Stimulated activated memory B cell treated with anti-CD40 and anti-IgM and Interleukin-4, amounts not matched to agents 10 μg/mL and 1 μg/mL and 100 μg/mL, for 72 hours (primary cell): ENCODE measurements at regions not wholly inside any gene's neighbourhood (a gene's known extent, or its start where the extent isn't known, plus 50 kb on each side); places are given as distances from the start of the nearest gene placed in this dataset.
A peak's percentile ranks its signal among the peaks of the same experiment; 100 is the strongest.

ENCODE experiments used
- ATAC-seq: fragments of 150-1000 bp; cut with Tn5 transposase; 2 replicates; pipeline ENCODE4 v1.10.0; 2021
- H3K27ac Mint-ChIP-seq: one replicate; pipeline ENCODE4 v1.8.0; 2022; ENCODE audit warnings: mild to moderate bottlenecking, mixed read lengths
- H3K27me3 Mint-ChIP-seq: one replicate; pipeline ENCODE4 v1.8.0; 2022; ENCODE audit warnings: mixed read lengths
- H3K36me3 Mint-ChIP-seq: one replicate; pipeline ENCODE4 v1.8.0; 2022; ENCODE audit warnings: mixed read lengths
- H3K4me1 Mint-ChIP-seq: one replicate; pipeline ENCODE4 v1.8.0; 2022; ENCODE audit warnings: mixed read lengths
- H3K4me3 Mint-ChIP-seq: one replicate; pipeline ENCODE4 v1.8.0; 2022; ENCODE audit warnings: mild to moderate bottlenecking, moderate library complexity, mixed read lengths
- H3K9me3 Mint-ChIP-seq: one replicate; pipeline ENCODE4 v1.8.0; 2022; ENCODE audit warnings: mixed read lengths

- Mint-ChIP-seq H3K27me3 (no peaks in the 10 kb centered on the region), H3K9me3 (peaks cover 9% of the 10 kb centered on the region), H3K36me3 (no peaks in the 10 kb centered on the region), H3K27ac (no peak overlapping the region), H3K4me3 (no peak overlapping the region), H3K4me1 (no peaks in the 10 kb centered on the region)
- no peak for ATAC-seq
These were observed 97.1 kb upstream of the TNP1 start for GRCh38 chr2:216956820-216957493.

- Mint-ChIP-seq H3K4me3 (no peak overlapping the region), H3K9me3 (peaks cover 11% of the 10 kb centered on the region), H3K36me3 (no peaks in the 10 kb centered on the region), H3K27ac (no peak overlapping the region), H3K4me1 (no peaks in the 10 kb centered on the region), H3K27me3 (no peaks in the 10 kb centered on the region)
- ATAC-seq, result no peak
These were observed 91.3 kb upstream of the TNP1 start for GRCh38 chr2:216951171-216951570.

GRCh38 chr2:216950547-216950946 is 90.7 kb upstream of the TNP1 start:
- no peak for ATAC-seq

GRCh38 chr2:216949700-216950413 is 90.0 kb upstream of the TNP1 start:
- Mint-ChIP-seq H3K36me3 (no peaks in the 10 kb centered on the region), H3K9me3 (peaks cover 11% of the 10 kb centered on the region), H3K27ac (no peak overlapping the region), H3K4me1 (no peaks in the 10 kb centered on the region), H3K4me3 (no peak overlapping the region), H3K27me3 (no peaks in the 10 kb centered on the region)
- ATAC-seq, result peak; percentile 34

More at GRCh38 chr2:216950547-216950946, 90.7 kb upstream of the TNP1 start:
- Mint-ChIP-seq H3K36me3 (no peaks in the 10 kb centered on the region), H3K27ac (no peak overlapping the region), H3K4me3 (no peak overlapping the region), H3K4me1 (no peaks in the 10 kb centered on the region), H3K9me3 (peaks cover 11% of the 10 kb centered on the region), H3K27me3 (no peaks in the 10 kb centered on the region)

- H3K9me3 Mint-ChIP-seq, result peaks cover 3% of the 10 kb centered on the region
- no peak overlapping the region for H3K27ac Mint-ChIP-seq
- no peak for ATAC-seq
- no peak overlapping the region for H3K4me3 Mint-ChIP-seq
- H3K36me3 Mint-ChIP-seq, result no peaks in the 10 kb centered on the region
- H3K27me3 Mint-ChIP-seq, result no peaks in the 10 kb centered on the region
- H3K4me1 Mint-ChIP-seq, result no peaks in the 10 kb centered on the region
These were observed 87.2 kb upstream of the TNP1 start for GRCh38 chr2:216947055-216947454.

GRCh38 chr2:216944733-216945132 is 84.9 kb upstream of the TNP1 start:
- Mint-ChIP-seq H3K27ac (no peak overlapping the region), H3K9me3 (peaks cover 4% of the 10 kb centered on the region), H3K27me3 (no peaks in the 10 kb centered on the region), H3K36me3 (no peaks in the 10 kb centered on the region), H3K4me1 (no peaks in the 10 kb centered on the region), H3K4me3 (no peak overlapping the region)
- no peak for ATAC-seq

- H3K9me3 Mint-ChIP-seq, result peaks cover 4% of the 10 kb centered on the region
- no peak overlapping the region for H3K4me3 Mint-ChIP-seq
- no peaks in the 10 kb centered on the region for H3K36me3 Mint-ChIP-seq
- H3K27ac Mint-ChIP-seq, result no peak overlapping the region
- no peaks in the 10 kb centered on the region for H3K27me3 Mint-ChIP-seq
- no peaks in the 10 kb centered on the region for H3K4me1 Mint-ChIP-seq
- ATAC-seq, result no peak
These were observed 83.2 kb upstream of the TNP1 start for GRCh38 chr2:216943109-216943508.

- H3K9me3 Mint-ChIP-seq, result peaks cover 4% of the 10 kb centered on the region
- H3K27me3 Mint-ChIP-seq, result no peaks in the 10 kb centered on the region
- no peaks in the 10 kb centered on the region for H3K36me3 Mint-ChIP-seq
- no peak overlapping the region for H3K27ac Mint-ChIP-seq
- no peak overlapping the region for H3K4me3 Mint-ChIP-seq
- no peak for ATAC-seq
- H3K4me1 Mint-ChIP-seq, result no peaks in the 10 kb centered on the region
These were observed 82.6 kb upstream of the TNP1 start for GRCh38 chr2:216942465-216942864.

GRCh38 chr2:216942016-216942415 is 82.2 kb upstream of the TNP1 start:
- no peak overlapping the region for H3K27ac Mint-ChIP-seq
- no peak for ATAC-seq
- H3K4me3 Mint-ChIP-seq, result no peak overlapping the region
- H3K4me1 Mint-ChIP-seq, result no peaks in the 10 kb centered on the region
- no peaks in the 10 kb centered on the region for H3K27me3 Mint-ChIP-seq
- H3K36me3 Mint-ChIP-seq, result no peaks in the 10 kb centered on the region
- H3K9me3 Mint-ChIP-seq, result peaks cover 4% of the 10 kb centered on the region

GRCh38 chr2:216936954-216937357 is 77.1 kb upstream of the TNP1 start:
- H3K4me3 Mint-ChIP-seq, result no peak overlapping the region
- H3K36me3 Mint-ChIP-seq, result no peaks in the 10 kb centered on the region
- peaks cover 21% of the 10 kb centered on the region for H3K27me3 Mint-ChIP-seq
- no peak for ATAC-seq
- H3K9me3 Mint-ChIP-seq, result peaks cover 4% of the 10 kb centered on the region
- no peak overlapping the region for H3K27ac Mint-ChIP-seq
- no peaks in the 10 kb centered on the region for H3K4me1 Mint-ChIP-seq

GRCh38 chr2:216934623-216935022 is 74.8 kb upstream of the TNP1 start:
- Mint-ChIP-seq H3K4me3 (no peak overlapping the region), H3K9me3 (peaks cover 2% of the 10 kb centered on the region), H3K27ac (no peak overlapping the region), H3K27me3 (peaks cover 26% of the 10 kb centered on the region), H3K36me3 (no peaks in the 10 kb centered on the region), H3K4me1 (no peaks in the 10 kb centered on the region)
- ATAC-seq, result peak; percentile 14

- Mint-ChIP-seq H3K27me3 (peaks cover 31% of the 10 kb centered on the region), H3K4me3 (no peak overlapping the region), H3K4me1 (no peaks in the 10 kb centered on the region), H3K9me3 (peaks cover 6% of the 10 kb centered on the region), H3K36me3 (no peaks in the 10 kb centered on the region), H3K27ac (no peak overlapping the region)
- no peak for ATAC-seq
These were observed 74.3 kb upstream of the TNP1 start for GRCh38 chr2:216934151-216934550.

- Mint-ChIP-seq H3K9me3 (peaks cover 6% of the 10 kb centered on the region), H3K27ac (no peak overlapping the region), H3K4me3 (no peak overlapping the region), H3K4me1 (no peaks in the 10 kb centered on the region), H3K36me3 (no peaks in the 10 kb centered on the region), H3K27me3 (peaks cover 31% of the 10 kb centered on the region)
- ATAC-seq, result no peak
These were observed 73.1 kb upstream of the TNP1 start for GRCh38 chr2:216932863-216933548.

GRCh38 chr2:216932113-216932862 is 72.4 kb upstream of the TNP1 start:
- ATAC-seq, result no peak
- no peaks in the 10 kb centered on the region for H3K4me1 Mint-ChIP-seq
- H3K27me3 Mint-ChIP-seq, result peaks cover 31% of the 10 kb centered on the region
- no peaks in the 10 kb centered on the region for H3K36me3 Mint-ChIP-seq
- H3K9me3 Mint-ChIP-seq, result peaks cover 6% of the 10 kb centered on the region
- H3K27ac Mint-ChIP-seq, result no peak overlapping the region
- H3K4me3 Mint-ChIP-seq, result no peak overlapping the region

- Mint-ChIP-seq H3K4me1 (no peaks in the 10 kb centered on the region), H3K9me3 (peaks cover 6% of the 10 kb centered on the region), H3K27me3 (peaks cover 28% of the 10 kb centered on the region), H3K27ac (no peak overlapping the region), H3K4me3 (no peak overlapping the region), H3K36me3 (no peaks in the 10 kb centered on the region)
- no peak for ATAC-seq
These were observed 70.9 kb upstream of the TNP1 start for GRCh38 chr2:216930716-216931115.
